GM18861 (cell line): ENCODE measurements at regions not wholly inside any gene's neighbourhood (a gene's known extent, or its start where the extent isn't known, plus 50 kb on each side); places are given as distances from the start of the nearest gene placed in this dataset.
"Not testable (repeated sequence)": the region's sequence is repeated elsewhere in the genome, so short reads cannot be mapped to it uniquely, and the experiment has no call there.

ENCODE experiments used
- ATAC-seq: cut with Tn5 transposase; IDR thresholded peaks from one replicate; pipeline ENCODE4 v1.9.1; 2021; ENCODE audit not compliant: unreplicated experiment

GRCh38 chr13:58958097-58958496 is 1205.6 kb downstream of the DIAPH3 start:
- ATAC-seq = not testable (repeated sequence)

- no peak for ATAC-seq
Measured at GRCh38 chr13:58960888-58961287, 1202.8 kb downstream of the DIAPH3 start.

GRCh38 chr13:58963321-58963720 is 1200.4 kb downstream of the DIAPH3 start:
- no peak for ATAC-seq

- ATAC-seq = no peak
Measured at GRCh38 chr13:58964048-58964447, 1199.7 kb downstream of the DIAPH3 start.

- ATAC-seq = no peak
Measured at GRCh38 chr13:58977085-58977484, 1186.6 kb downstream of the DIAPH3 start.

- ATAC-seq = no peak
Measured at GRCh38 chr13:58978331-58978730, 1185.4 kb downstream of the DIAPH3 start.

GRCh38 chr13:58979851-58980250 is 1183.9 kb downstream of the DIAPH3 start:
- ATAC-seq = no peak

- ATAC-seq = no peak
Measured at GRCh38 chr13:58985845-58986244, 1177.9 kb downstream of the DIAPH3 start.

GRCh38 chr13:58989556-58989955 is 1174.2 kb downstream of the DIAPH3 start:
- no peak for ATAC-seq

- no peak for ATAC-seq
Measured at GRCh38 chr13:58991826-58992477, 1171.8 kb downstream of the DIAPH3 start.

GRCh38 chr13:58992478-58993042 is 1171.2 kb downstream of the DIAPH3 start:
- ATAC-seq = no peak

GRCh38 chr13:58994077-58994476 is 1169.7 kb downstream of the DIAPH3 start:
- ATAC-seq = no peak

GRCh38 chr13:58994777-58995176 is 1169.0 kb downstream of the DIAPH3 start:
- ATAC-seq = no peak

GRCh38 chr13:58998716-58999115 is 1165.0 kb downstream of the DIAPH3 start:
- no peak for ATAC-seq

GRCh38 chr13:58999851-59000250 is 1163.9 kb downstream of the DIAPH3 start:
- ATAC-seq = no peak

GRCh38 chr13:59000770-59001169 is 1163.0 kb downstream of the DIAPH3 start:
- no peak for ATAC-seq

- no peak for ATAC-seq
Measured at GRCh38 chr13:59012731-59013130, 1151.0 kb downstream of the DIAPH3 start.

- no peak for ATAC-seq
Measured at GRCh38 chr13:59016250-59016649, 1147.5 kb downstream of the DIAPH3 start.

GRCh38 chr13:59024434-59024833 is 1139.3 kb downstream of the DIAPH3 start:
- no peak for ATAC-seq

- ATAC-seq = no peak
Measured at GRCh38 chr13:59034198-59034597, 1129.5 kb downstream of the DIAPH3 start.

- no peak for ATAC-seq
Measured at GRCh38 chr13:59038824-59039223, 1124.9 kb downstream of the DIAPH3 start.

GRCh38 chr13:59043016-59043415 is 1120.7 kb downstream of the DIAPH3 start:
- no peak for ATAC-seq

GRCh38 chr13:59047546-59047945 is 1116.2 kb downstream of the DIAPH3 start:
- no peak for ATAC-seq
